A172 (cell line): ENCODE measurements at regions not wholly inside any gene's neighbourhood (a gene's known extent, or its start where the extent isn't known, plus 50 kb on each side); places are given as distances from the start of the nearest gene placed in this dataset.

ENCODE experiments used
- DNase-seq: peaks from one replicate; pipeline ENCODE4 v3.0.0-alpha.2; 2015; ENCODE audit warnings: low spot score

- DNase-seq, result no peak
Measured at GRCh38 chr21:38741092-38741949, 64.4 kb upstream of the ETS2 start.

GRCh38 chr21:38741950-38742256 lies 63.8 kb upstream of the ETS2 start:
- DNase-seq, result no peak

- no peak for DNase-seq
Measured at GRCh38 chr21:38742580-38743260, 63.0 kb upstream of the ETS2 start.

GRCh38 chr21:38743772-38744529 lies 61.8 kb upstream of the ETS2 start:
- DNase-seq, result no peak

- DNase-seq, result no peak
Measured at GRCh38 chr21:38744861-38745260, 60.9 kb upstream of the ETS2 start.

- no peak for DNase-seq
Measured at GRCh38 chr21:38747810-38748209, 57.9 kb upstream of the ETS2 start.

DNA sequence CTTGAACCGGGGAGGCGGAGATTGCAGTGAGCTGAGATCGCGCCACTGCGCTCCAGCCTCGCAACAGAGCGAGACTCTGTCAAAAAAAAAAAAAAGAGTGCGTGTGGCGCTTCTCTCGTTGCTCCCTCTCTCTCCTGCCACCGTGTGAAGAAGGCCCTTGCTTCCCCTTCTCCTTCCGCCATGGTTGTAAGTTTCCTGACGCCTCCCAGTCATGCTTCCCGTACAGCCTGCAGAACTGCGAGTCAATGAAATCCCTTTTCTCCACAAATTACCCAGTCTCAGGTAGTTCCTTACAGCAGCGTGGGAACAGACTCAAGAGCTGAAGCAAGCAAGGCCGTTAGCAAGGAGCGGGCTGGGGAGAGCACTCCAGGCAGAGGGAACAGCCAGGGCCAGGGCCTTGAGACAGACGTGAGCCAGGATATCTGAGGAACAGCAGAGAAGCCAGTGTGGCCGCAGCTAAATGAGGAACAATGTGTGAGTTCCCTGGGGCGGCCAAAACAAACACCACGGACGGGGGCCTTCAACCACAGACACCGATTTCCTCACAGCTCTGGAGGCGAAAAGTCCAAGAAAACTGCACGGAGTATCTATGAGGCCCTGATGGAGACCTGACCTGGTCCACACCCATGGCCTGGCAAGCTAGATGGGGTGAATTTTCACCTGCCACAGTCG lies 54.2 kb upstream of the ETS2 start:
- no peak for DNase-seq

- no peak for DNase-seq
Measured at GRCh38 chr21:38752051-38752505, 53.7 kb upstream of the ETS2 start.

- no peak for DNase-seq
Measured at GRCh38 chr21:38753114-38753513, 52.6 kb upstream of the ETS2 start.

DNA sequence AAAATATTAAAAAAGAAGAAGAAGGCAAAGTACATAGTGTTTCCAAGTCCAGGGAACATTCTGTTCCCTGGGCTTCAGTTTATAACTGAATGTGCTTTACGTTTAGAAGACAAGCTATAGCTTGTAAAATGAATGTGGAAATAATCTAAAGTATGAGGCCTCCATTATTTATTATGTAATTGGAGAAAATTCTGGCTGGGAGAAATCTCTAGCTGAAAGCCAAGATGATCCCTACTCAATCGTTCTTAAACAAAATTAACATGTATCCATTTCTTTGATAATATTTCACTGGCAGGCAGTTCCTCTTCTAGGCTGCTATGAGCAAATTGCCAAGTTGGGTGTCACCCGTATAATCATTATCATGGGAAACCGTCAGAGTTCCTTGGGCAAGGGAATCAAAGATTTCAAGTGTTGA lies 52.2 kb upstream of the ETS2 start:
- no peak for DNase-seq
